HG02588 (cell line): ENCODE measurements at regions not wholly inside any gene's neighbourhood (a gene's known extent, or its start where the extent isn't known, plus 50 kb on each side); places are given as distances from the start of the nearest gene placed in this dataset.

Experiments
- ATAC-seq: cut with Tn5 transposase; IDR thresholded peaks from one replicate; pipeline ENCODE4 v1.9.1; 2021; ENCODE audit warnings: mild to moderate bottlenecking, moderate library complexity; ENCODE audit not compliant: unreplicated experiment

DNA sequence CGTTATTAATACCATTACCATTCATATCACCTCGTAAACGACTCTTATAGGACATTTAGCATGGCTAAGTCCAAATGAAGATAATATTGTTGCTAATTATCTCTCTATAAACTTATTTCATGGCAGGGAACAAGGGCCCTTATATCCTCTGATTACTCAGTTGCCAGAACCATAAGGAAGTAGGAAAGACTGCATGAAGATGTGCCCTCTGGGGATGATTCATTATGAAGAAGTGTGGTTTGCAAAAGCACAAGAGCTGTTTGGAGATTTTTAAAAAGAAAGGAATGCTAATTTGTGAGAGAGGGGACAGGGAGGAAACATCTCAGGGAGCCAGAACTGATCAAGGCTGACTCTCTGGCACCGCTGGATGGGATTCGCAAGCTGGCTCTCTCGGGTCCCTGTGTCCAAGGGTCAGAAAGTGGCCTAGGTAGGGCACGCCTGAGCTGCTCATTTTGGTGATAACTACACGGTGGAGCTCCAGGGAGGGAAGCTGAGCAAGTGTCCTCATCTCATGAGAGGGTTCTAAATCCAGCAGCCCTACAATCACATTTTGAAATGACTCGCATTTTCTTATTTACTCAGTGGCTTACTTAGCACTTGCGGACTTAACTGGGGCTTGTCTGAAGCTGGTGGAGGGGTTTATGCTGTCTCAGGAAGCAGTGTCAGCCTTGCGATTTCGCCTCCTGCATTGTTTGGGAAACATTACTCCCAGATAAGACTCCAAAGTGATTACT is 136.8 kb downstream of the C5orf15 start:
- ATAC-seq: no peak

DNA sequence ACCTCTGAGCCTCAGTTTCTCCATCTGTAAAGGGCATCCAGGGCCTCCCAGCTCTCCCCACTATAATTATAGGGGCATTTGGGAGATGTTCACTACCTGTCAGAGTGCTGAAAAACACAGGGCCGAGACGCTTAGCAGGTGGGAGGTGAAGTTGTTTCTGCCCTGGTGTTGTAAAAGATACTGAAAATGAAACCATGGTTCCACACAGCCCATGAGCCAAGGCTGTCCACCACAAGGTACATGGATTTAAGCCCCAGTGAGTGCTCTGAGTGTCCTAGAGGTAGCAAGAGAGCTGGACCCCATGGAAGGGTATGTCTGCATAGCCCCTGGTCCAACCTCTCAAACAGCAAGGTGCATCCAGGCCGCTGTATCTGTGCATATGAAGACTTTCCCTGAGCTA is 137.5 kb downstream of the C5orf15 start:
- ATAC-seq: no peak

DNA sequence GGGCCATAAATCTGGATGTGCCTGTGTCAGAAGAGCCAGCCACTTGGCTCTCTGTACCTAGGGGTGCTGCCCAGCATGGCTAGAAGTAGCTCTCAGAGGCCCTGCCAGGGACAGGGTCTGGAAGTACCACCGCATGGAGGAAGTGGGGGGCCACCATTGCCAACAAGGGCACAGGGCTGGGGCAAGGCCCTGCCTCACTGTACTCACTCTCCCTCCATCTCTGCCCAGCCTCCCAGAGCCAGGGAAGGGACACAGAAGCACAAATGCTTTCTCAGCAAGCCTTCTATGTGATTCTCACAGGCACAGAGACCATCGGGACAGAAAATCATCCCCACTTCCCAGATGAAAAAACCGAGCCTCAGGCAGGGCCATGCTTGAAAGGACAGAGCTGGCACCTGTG is 138.1 kb downstream of the C5orf15 start:
- no peak for ATAC-seq

DNA sequence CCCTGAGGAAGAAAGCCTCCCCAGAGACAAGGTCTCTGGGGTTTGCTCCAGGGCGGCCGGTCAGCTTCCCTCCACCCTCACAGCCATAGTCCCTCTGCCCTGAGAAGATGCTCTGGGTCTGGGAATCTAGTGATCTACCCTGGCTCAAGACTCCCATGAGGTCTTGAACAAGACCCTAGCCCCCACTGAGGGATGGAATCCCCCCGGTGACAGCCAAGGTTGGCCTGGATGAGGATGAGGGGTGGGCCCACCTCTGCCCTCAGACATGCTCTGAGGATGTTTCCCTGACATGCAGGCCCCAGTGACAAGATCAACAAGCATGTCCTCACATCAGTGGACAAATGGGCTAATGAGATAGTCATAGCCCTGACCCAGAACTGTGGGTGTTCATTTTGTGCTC is 138.6 kb downstream of the C5orf15 start:
- no peak for ATAC-seq

DNA sequence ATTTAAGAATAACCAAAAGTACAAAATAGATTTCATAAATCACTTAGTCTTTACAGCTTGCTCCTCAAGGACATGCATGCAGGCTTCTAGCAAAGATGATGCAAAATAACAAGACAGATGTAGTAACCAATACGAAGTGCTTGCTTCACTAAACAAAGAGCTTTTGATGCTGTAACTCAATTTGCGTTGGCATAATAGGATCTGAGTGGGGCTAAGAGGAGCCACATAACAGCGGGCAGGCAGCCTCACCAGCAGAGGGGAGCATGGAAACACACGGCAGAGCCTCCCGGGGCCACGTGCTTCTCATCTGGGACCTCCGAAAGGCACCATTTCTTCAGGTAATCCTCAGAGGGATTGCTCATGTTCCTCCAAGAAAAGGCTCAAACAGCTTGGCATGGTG is 139.7 kb downstream of the C5orf15 start:
- no peak for ATAC-seq

DNA sequence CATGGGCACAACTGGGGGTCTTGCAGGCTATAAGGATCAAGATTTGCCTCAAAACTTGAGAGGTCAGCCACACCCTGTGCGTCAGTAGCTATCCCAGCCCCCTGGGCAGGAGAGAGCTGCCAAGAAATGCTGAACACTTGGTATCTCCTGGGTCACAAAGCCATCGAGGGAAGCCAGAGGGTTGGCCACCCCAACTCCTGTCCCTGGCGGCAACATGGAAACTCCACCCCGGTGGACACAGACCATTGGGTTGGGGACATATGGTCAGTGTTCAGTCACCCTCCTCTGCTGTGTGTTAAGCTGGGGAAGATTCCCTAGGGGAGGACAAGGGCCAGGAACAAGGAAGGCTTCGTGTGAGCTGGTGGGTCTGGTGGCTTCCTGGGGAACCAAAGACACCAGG is 140.6 kb downstream of the C5orf15 start:
- no peak for ATAC-seq

DNA sequence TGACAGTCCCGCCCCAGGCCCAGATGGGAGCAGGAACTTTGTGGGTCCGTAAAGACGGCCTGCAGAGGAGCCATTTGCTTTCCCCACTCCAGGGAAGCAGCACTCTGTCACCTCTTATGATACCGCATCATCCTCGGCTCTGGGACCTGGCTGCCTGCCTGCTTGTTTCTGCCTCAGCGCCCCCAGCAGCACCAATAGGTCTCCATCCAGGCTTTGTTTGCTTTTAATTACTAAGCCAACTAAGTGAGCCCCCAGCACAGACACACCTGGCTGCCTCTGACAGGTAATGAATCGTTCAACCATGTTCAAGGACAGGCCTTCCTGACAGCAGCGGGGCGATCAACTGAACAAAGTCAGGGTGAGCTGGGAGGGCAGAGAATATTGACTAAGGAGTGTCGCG is 141.4 kb downstream of the C5orf15 start:
- ATAC-seq: no peak

DNA sequence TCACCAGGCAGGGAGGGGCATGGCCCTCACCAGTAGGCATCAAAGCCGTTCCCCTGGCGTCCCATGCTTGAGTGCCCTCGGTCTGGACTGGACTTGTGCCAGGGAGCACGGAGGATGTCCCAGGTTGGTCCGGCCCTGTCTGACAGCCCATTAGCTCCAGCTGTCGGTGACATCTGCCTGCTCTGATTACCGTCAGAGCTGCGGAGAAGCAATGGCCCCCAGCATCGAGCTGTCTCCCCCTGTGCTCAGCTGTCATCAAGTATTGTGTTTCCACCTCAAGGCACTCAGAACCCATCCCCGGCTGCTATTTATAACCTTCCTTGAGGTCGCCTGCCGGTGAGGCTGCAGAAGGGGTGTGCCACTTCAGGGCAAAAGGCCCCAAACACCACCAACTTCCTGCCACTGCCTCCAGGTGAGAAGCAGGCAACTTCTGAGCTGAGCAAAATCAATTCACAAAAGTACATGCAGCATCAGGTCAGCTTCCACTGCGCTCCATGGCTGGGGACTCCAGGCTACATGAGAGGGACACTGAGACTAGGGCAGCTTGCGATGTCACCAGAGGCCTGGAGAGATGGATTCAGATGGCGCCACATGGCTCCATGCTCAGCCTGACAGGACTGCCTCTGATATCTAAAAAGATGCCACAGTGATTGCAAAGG is 142.7 kb downstream of the C5orf15 start:
- ATAC-seq: no peak

DNA sequence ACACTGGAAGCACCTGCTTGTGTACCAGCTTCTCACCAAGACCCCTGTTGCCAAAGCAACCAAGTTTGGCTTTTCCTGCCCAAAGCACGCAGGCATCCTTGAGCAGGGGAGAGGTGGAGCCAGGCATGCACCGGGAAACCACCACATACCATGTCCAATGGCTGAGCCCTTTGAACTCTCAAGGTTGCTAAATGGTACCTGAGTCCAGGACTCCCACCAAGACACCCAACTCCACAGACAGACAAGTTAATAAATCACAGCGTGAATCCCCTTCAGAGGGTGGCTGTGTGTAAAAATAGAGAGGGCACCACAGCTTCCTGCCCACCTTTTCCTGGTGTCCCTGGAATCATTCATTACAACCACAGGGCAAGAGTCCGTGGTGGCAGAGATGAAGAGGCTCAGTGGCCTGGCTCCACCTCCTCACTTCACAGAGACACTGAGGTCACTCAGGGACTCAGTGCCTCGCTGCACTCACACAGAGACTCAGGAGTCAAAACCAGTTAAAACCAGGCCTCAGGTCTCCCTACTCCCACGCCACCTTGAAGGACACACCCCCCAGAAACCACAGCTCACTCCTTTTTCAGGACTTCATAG is 143.7 kb downstream of the C5orf15 start:
- ATAC-seq: peak; percentile 81

DNA sequence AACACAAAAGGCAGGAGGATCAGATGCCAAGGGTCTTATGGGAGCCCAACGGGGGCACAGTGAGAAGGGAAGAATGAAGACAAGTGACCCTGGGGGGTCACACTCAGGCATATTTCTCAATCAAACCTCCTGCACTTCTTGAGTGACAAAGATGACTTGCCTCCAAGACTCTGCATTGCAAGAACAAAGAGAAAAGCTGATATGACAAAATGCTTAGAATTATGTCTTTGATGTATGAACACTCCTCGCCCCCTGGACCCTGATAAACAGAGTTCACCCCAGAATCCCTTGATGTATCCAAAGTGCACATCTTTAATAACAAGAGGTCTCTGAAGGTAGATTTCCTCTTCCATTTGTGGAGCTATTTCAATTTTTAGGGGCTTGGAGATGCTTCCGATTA is 146.5 kb downstream of the C5orf15 start:
- no peak for ATAC-seq

DNA sequence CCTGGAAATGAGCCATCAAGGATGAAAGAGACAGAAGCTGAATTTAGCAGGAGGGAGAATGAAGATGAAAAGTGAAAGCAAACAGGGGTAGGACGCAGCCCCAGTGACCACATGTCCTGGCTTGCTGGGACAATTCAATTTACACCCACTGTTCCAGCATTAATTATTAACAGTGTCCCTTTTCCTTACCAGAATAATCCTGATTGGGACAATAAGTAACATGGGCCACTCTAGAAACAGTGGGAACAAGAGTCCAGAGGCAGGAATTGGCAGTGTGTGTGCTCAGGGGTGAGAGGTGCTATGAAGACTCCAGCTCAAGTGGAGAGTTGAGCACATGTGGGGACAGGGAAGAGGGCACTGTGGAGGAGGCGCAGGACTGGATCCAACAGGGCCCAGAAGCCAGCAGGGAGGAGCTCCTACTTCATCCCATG is 147.1 kb downstream of the C5orf15 start:
- no peak for ATAC-seq

DNA sequence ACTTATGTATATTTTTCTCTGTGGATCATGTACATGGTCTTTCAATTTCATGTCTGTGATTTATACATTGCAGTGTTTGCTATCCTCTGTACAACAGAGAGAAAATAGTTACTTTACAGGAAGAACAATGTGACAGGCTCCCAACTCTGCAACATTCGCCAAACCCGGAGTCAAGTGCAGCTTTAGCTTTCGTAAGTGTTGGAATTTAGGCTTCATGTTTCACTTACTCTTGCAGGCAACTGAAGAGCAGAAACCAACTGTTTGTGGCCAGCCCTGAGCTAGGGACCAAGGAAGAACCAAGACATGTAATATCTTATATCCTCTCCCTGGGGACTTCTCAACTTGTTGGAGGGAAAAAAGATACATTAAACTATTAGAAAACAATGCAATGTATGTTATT is 147.9 kb downstream of the C5orf15 start:
- ATAC-seq: no peak

DNA sequence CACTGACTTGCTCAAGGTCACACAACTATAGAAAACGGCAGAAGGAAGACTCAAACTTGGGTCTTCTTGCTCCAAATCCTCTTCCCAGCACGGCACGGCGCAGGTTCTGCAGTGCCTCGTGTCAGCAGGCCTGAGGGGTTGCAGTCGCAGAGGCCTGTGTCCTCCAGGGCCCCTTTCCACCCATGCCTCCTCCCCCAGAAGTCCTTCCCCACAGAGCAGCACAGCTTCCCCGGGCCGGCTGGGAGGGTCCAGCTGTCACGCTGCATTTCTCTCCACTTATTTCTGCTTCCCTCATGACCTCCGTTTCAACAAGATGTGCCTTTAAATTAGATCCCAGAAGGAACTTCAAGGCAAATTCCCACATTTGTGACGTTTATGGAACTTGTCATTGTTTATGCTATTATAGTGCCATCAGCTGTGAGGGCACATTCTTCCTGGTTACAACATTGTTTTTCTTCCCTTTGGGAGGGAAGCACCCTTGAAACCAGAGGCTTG is 148.4 kb downstream of the C5orf15 start:
- ATAC-seq: no peak

DNA sequence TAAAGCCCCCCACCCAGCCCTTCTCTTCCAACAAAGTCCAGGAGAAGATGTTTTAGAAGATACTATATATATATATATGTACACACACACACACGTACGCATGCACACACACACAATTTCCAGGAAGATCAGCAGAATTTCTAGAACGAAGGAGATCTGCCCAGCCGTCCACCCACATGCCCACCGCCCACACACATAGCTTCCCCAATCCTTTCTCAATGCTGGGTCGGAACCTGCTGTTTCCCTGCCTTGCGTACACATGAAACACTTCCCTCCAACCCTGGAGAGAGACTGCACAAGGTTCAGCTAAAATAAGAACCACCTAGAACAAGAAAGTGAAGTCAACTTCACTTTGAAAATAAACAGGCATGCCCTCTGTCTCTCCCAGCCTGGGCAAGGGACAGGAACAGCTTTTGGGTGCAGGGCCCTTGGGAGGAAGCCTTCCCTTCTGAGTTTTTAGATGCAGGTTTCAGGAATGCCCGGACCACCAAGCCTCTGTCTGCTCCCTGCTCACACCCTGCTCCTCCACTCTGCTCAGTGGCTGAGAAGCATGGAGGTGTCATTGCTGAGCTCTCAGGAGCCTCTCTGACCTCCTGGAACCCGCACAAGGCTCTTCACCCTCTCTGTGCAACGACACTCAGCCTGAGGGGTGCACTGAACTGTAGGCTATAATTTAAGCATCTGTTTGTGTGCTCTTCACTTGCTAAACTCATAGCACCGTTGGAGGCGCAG is 149.4 kb downstream of the C5orf15 start:
- ATAC-seq: no peak

DNA sequence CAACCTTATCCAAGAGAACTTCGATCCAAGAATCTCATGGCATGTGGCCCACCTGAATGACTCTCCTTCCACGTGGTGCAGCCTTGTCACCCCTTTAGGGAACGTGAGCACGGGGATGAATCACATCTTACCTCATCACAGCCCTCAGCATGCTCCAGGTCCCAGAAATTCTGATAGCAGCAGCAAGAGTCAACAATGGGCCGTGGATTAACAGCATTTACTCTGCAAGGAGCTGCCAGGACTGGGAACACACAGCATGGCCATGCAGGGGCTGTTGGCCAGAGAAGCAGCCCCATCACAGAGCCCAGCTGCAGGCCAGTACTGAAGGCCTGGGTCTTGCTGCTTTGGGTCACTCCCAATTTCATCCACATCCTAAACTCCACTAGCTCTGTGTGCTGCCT is 150.4 kb downstream of the C5orf15 start:
- ATAC-seq: no peak

DNA sequence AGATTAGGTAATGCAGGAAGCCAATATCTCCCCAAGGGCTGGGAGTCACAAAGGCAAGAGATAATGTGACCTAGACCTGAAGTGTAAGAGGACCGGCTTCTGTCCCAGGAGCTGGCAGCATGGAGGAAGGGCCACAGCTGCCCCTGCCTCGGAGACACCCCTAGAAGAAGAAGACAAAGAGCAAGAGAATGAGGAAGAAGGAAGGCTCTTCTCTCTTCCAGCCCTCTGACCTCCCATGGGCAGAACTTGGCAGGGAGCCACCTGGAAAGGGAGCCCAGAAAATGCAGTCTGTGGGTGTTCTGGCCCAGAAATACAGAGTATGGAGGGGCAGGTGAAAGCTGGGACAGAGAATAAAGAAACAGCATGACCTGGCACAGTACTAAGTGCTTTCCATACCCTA is 151.0 kb downstream of the C5orf15 start:
- no peak for ATAC-seq

DNA sequence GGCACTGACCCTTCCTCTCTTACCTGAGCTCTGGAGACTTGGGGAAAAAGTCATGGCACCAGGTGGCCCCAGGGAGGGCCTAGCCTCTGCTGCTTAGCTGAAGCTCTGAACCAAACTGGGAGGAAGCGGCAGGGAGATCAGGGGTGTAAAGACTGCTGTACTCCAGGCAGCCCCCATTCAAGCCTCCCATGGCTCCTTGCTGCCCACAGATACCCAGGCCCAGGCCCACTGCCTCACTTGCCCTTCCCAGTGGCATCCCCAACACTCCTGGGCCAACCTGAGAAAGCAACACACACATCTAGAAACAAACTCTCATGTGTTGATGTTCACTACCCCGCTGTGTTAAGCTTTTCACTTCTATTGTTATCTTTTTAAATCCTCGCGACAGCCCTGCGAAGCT is 151.6 kb downstream of the C5orf15 start:
- ATAC-seq: no peak

DNA sequence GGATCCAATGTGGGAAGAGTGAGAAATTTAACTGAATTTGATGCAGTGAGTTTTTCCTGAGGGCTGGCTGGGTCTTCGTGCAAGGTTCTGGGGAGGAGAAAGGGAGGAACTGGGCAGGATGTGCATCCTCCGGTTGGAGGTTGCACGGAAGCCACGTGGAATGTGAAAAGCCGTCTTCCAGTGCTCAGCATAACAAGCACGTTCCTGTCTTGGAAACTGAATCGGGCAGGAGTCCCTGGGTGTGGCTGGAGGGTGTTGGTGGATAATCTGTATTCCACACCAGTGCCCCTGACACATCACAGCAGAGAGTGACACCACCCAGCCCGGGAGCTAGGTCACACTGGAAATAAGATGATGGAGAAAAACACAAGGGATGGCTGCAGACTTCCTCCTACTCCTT is 154.3 kb downstream of the C5orf15 start:
- ATAC-seq: no peak

DNA sequence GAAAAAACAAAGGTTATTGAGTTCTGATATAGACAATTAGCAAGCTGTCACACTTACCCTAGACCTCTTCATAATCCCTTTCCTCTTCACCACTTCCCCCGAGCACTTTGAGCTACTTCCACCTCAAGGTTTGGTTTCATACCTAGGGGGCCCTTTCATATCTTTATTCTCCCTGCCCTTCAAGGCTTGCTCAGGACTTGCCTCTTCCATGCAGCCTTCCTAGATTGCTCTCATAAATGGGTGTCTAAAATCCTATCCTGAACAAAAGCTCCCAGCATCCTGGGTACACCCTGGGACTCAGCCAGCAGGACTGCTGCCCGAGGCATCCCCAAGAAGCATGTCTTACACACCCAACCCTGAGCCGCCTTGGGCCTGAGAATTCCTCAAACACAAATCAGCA is 157.3 kb downstream of the C5orf15 start:
- ATAC-seq: no peak

DNA sequence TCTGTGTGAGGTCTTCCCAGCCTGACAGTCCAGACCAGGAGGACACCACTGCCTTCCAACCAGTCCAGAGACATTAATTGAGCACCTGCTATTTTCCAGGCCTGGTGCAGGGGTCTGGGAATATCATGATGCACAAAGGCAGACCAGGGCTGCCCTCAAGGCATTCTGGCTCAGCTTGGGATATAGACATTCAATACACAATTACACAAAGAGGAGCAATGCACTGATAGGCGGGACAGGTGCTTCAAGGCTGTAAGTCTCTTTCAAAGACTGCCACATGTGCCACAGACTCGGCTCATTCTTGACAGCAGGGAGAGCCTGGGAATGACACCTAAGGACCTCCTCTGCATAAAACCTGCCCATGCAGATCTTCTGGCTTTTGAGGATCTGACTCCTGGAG is 158.6 kb downstream of the C5orf15 start:
- no peak for ATAC-seq

DNA sequence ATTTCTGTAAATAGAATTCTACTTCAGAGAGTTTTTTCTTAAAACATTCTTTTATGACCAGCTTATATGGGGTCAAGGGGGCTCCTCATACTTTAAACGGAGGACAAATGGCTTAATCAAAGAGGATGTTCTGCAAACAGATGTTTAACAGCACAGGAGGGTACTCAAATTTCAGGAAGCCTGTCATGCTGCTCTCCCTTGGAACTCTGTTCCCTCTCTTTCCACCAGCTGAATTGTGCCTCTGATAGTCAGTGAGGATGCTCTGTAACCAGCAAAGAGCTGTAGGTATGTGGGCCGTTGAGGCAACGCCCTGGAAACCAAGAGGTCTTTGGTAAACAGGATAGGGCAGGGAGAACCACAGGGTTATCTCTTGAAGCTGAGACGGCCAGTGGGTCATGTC is 161.1 kb downstream of the C5orf15 start:
- no peak for ATAC-seq

DNA sequence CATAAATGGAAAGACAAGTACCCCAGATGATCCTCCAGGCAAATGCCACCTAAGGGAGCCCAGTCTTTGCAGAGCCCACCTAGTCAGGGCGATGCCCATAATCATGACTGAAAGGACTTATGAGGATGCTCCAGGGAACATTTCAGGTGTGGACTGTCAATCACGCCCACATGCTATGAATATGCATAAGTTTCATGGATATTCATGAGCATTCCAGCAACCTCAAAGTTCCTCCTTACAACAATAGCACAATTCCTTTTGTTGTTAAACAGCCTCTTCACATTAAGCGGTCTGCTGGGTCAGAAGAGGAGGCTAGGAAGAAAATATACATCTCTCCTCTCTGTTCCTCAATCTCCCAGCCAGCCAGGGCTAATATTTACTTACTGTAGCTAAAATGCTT is 161.6 kb downstream of the C5orf15 start:
- ATAC-seq: no peak
